Uterus (tissue), 3 donors: ENCODE measurements at regions not wholly inside any gene's neighbourhood (a gene's known extent, or its start where the extent isn't known, plus 50 kb on each side); places are given as distances from the start of the nearest gene placed in this dataset.

ENCODE experiments used
- DNase-seq, 2 donors: peaks; one replicate each; pipeline ENCODE4 v3.0.0-alpha.2; 2019 to 2020
- H3K27ac ChIP-seq, 2 donors: fragments of 200-600 bp; sonication (generic); 1 replicate in 1 of 2; 2 replicates in 1 of 2; pipeline ENCODE4 v1.5.1; 2016 to 2018
- H3K27me3 ChIP-seq, 2 donors: fragments of 200-600 bp; sonication (generic); one replicate each; pipeline ENCODE4 v1.5.1; 2018 to 2019; ENCODE audit warnings: control low read depth in 1 of 2
- H3K36me3 ChIP-seq, 2 donors: fragments of 200-600 bp; sonication (generic); one replicate each; pipeline ENCODE4 v1.5.1; 2019; ENCODE audit warnings: control low read depth in 1 of 2
- H3K4me1 ChIP-seq, 2 donors: fragments of 200-600 bp; sonication (generic); one replicate each; pipeline ENCODE4 v1.5.1; 2018 to 2019; ENCODE audit warnings: control low read depth in 1 of 2
- H3K4me3 ChIP-seq, 2 donors: fragments of 200-600 bp; sonication (generic); 1 replicate in 1 of 2; 2 replicates in 1 of 2; pipeline ENCODE4 v1.5.1; 2018 to 2019; ENCODE audit warnings: mild to moderate bottlenecking in 1 of 2
- H3K9me3 ChIP-seq, 2 donors: fragments of 200-600 bp; sonication (generic); one replicate each; pipeline ENCODE4 v1.5.1; 2019; ENCODE audit warnings: control low read depth in 1 of 2
- CTCF ChIP-seq, 4 experiments: fragments of 200-600 bp in 2 of 4; fragments of 450-650 bp in 2 of 4; sonication (generic) in 2 of 4; IDR thresholded peaks; one replicate each; pipeline ENCODE4 v1.5.1; 2016 to 2019; ENCODE audit warnings: antibody characterized with exemption in 4 of 4, mild to moderate bottlenecking in 2 of 4, moderate library complexity in 1 of 4
- POLR2A ChIP-seq, 2 donors: fragments of 450-650 bp; IDR thresholded peaks; one replicate each; pipeline ENCODE4 v1.6.1; 2016; ENCODE audit warnings: antibody characterized with exemption in 2 of 2, mild to moderate bottlenecking in 1 of 2, moderate library complexity in 1 of 2
- intact Hi-C: fragments of 100-400 bp; cut with DNase I; formaldehyde crosslinking; loops from one replicate; pipeline ENCODE4 v1.15.1; 2023; ENCODE audit warnings: low total_unique reads
- donor health status: DM: yes; HTN: yes; CAD: no.

- no peak for DNase-seq
- H3K27ac ChIP-seq, result no peak overlapping the region
- no peak overlapping the region for H3K4me3 ChIP-seq
- intact Hi-C loops, result no loop called here
- TF ChIP-seq CTCF (IDR thresholded peaks at IDR 0.05) (no peak), POLR2A (IDR thresholded peaks at IDR 0.05) (no peak)
- H3K9me3 ChIP-seq, result no peaks in the 10 kb centered on the region
- H3K36me3 ChIP-seq, result no peaks in the 10 kb centered on the region
- H3K4me1 ChIP-seq, result no peaks in the 10 kb centered on the region
- no peaks in the 10 kb centered on the region for H3K27me3 ChIP-seq
Observed at GRCh38 chr5:89981878-89982773, 427.4 kb downstream of the CETN3 start.

- no peak overlapping the region for H3K27ac ChIP-seq
- intact Hi-C loops, result no loop called here
- H3K9me3 ChIP-seq, result no peaks in the 10 kb centered on the region
- H3K36me3 ChIP-seq, result no peaks in the 10 kb centered on the region
- no peak overlapping the region for H3K4me3 ChIP-seq
- no peaks in the 10 kb centered on the region for H3K4me1 ChIP-seq
- DNase-seq, result no peak
- no peak for TF ChIP-seq CTCF (IDR thresholded peaks at IDR 0.05)
- TF ChIP-seq POLR2A (IDR thresholded peaks at IDR 0.05), result no peak
- no peaks in the 10 kb centered on the region for H3K27me3 ChIP-seq
Observed at GRCh38 chr5:89981021-89981420, 428.5 kb downstream of the CETN3 start.

- intact Hi-C loops, result no loop called here
- no peaks in the 10 kb centered on the region for H3K27me3 ChIP-seq
- TF ChIP-seq CTCF (IDR thresholded peaks at IDR 0.05) (no peak), POLR2A (IDR thresholded peaks at IDR 0.05) (no peak)
- H3K4me3 ChIP-seq, result no peak overlapping the region
- no peak for DNase-seq
- H3K9me3 ChIP-seq, result no peaks in the 10 kb centered on the region
- H3K27ac ChIP-seq, result no peak overlapping the region
- no peaks in the 10 kb centered on the region for H3K36me3 ChIP-seq
- no peaks in the 10 kb centered on the region for H3K4me1 ChIP-seq
Observed at GRCh38 chr5:89973516-89973915, 436.0 kb downstream of the CETN3 start.

- Histone ChIP-seq H3K27me3 (no peaks in the 10 kb centered on the region), H3K36me3 (no peaks in the 10 kb centered on the region), H3K9me3 (no peaks in the 10 kb centered on the region), H3K4me3 (no peak overlapping the region), H3K27ac (no peak overlapping the region), H3K4me1 (peaks cover 0 to 4% of the 10 kb centered on the region in 2 donors)
- intact Hi-C loops, result no loop called here
- no peak for DNase-seq
- TF ChIP-seq POLR2A (IDR thresholded peaks at IDR 0.05), result no peak
- TF ChIP-seq CTCF (IDR thresholded peaks at IDR 0.05), result no peak
Observed at GRCh38 chr5:89972901-89973300, 436.7 kb downstream of the CETN3 start.

- Histone ChIP-seq H3K9me3 (no peaks in the 10 kb centered on the region), H3K36me3 (no peaks in the 10 kb centered on the region), H3K4me1 (peaks cover 0 to 4% of the 10 kb centered on the region in 2 donors), H3K27me3 (no peaks in the 10 kb centered on the region), H3K27ac (peak overlapping the region in 1 of 2 donors; percentile 63), H3K4me3 (no peak overlapping the region)
- intact Hi-C loops, result no loop called here
- peak; percentile 14 to 19 for DNase-seq
- TF ChIP-seq POLR2A (IDR thresholded peaks at IDR 0.05) (no peak), CTCF (IDR thresholded peaks at IDR 0.05) (no peak)
Observed at GRCh38 chr5:89968958-89969381, 440.6 kb downstream of the CETN3 start.
